ENCODE measurements at regions not wholly inside any gene's neighbourhood (a gene's known extent, or its start where the extent isn't known, plus 50 kb on each side); places are given as distances from the start of the nearest gene placed in this dataset.
"Not testable (repeated sequence)": the region's sequence is repeated elsewhere in the genome, so short reads cannot be mapped to it uniquely, and the experiment has no call there.

- DNase-seq = no peak
These were observed 477.5 kb upstream of the ADARB2 start for GRCh38 chr10:2214805-2215204.

DNA sequence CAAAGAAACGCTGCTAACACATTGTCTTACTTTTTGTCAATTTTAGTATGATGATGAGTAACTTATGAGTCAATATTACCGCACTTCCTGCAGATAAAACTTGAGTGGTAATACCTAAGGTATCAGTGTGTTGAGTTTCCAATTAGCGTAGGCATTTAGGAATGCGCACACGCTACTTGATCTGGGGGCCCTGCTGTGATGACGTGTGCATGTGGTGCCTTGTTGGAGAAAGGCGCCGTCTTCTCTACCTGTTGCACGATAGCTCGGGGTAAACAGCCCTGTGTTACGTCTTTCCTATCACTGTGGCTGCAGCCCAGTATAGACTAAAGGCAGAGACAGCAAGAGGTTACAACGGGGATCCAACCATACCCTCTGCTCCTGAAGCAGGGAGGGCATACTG lies 476.8 kb upstream of the ADARB2 start:
- peak; percentile 26 for DNase-seq

DNA sequence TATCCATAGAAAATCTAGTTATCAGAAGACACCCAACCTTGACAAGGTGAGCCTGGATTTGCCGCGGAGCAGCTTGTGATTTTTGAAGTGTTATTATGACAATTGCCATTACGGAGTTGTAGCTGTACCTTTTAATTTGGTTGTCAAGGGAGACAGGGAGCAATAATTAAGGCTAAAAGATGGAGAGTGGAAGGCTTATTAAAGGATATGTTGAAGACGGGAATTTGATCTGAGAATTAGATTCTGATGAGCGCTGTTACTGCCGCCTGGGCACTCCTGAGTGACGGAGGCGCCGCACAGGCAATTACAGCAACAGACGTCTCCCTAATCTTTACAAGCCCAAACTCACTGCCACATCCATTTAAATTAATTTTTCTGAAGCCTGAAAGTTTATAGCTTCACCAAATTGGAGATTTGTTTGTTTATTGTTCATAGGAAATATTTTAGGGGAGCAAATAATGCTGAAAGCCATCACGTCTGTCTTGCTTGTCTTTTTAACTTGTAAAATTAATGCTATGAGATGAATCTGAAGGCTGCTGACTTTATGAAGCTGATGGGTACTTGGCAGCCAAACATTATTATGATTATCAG lies 475.0 kb upstream of the ADARB2 start:
- DNase-seq = no peak

- no peak for DNase-seq
These were observed 472.8 kb upstream of the ADARB2 start for GRCh38 chr10:2210088-2210487.

DNA sequence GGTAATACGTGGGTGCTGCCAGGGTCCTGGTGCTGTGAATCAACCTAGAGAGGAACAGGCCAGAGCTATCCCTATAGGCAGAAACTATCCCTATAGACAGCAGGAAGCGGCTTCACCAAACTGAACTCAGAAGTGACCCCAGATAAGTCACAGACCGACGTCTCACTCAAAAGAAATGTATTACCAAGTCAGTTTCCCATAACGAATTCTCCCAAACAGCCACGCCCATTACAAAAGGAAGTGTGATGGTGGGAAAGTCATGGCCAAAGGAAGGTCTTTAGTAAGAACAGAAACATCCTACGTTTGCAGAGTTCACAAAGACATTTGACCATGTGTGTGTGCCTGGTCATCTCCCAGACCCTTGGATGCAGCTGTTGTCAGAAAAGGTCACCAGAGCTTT lies 470.8 kb upstream of the ADARB2 start:
- DNase-seq = no peak

DNA sequence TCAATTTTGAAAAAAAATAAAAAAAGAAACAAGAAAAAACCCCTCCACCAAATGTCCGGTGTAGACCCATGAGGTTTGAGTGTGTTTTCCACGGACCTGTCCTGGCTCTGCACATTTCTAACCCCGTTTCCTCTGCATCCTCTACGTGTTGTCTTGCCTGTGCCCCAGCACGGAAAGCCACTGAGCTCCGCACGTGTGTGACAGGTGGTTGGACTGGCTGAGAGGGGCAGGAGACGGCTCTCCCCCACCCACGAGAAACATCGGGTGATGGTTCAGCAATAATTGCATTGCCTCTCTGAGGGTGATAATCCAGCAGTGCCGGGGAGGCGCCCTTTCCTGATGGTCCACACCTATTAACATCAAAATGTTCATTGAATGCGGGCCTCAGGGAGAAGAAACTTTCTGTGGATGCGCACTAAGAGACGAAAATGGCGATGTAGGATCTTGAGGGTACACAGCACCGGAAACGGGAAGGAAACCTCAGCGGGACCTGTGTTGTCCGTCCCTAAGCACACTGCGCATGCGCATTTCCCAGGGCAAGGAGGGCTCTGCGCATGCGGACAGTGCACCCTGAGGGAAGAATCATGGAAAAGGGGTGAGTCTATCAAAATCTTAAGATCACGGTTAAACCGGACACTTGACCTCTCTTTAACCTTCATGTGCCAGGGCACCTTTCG lies 470.1 kb upstream of the ADARB2 start:
- no peak for DNase-seq

- DNase-seq = no peak
These were observed 468.1 kb upstream of the ADARB2 start for GRCh38 chr10:2205406-2205805.

DNA sequence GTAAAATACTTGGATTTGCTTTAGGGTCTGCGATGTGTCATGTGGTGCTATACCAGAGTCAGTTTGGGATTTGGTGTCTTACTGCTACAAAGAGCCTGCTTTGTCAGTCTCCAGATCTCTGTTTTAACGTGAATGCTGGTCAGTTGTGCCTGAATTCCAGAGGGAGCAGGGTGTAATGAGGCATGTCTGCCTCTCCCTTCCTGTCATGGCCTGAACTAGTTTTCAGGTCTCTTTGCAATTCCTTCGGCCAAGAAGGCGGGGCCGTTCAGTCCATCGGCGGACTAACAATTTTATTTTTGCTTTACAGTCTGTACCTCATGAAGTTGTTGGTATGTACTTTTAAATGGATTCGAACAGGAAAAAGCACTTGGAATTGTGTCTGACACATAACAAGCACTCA lies 465.1 kb upstream of the ADARB2 start:
- no peak for DNase-seq

GRCh38 chr10:2201534-2202099 lies 464.3 kb upstream of the ADARB2 start:
- DNase-seq = no peak

- no peak for DNase-seq
These were observed 460.3 kb upstream of the ADARB2 start for GRCh38 chr10:2197663-2198062.

GRCh38 chr10:2196272-2196671 lies 458.9 kb upstream of the ADARB2 start:
- no peak for DNase-seq

GRCh38 chr10:2189356-2189755 lies 452.0 kb upstream of the ADARB2 start:
- DNase-seq = not testable (repeated sequence)

GRCh38 chr10:2188371-2188770 lies 451.0 kb upstream of the ADARB2 start:
- no peak for DNase-seq

- no peak for DNase-seq
These were observed 436.0 kb upstream of the ADARB2 start for GRCh38 chr10:2173327-2173726.

- no peak for DNase-seq
These were observed 428.6 kb upstream of the ADARB2 start for GRCh38 chr10:2165771-2166460.

DNA sequence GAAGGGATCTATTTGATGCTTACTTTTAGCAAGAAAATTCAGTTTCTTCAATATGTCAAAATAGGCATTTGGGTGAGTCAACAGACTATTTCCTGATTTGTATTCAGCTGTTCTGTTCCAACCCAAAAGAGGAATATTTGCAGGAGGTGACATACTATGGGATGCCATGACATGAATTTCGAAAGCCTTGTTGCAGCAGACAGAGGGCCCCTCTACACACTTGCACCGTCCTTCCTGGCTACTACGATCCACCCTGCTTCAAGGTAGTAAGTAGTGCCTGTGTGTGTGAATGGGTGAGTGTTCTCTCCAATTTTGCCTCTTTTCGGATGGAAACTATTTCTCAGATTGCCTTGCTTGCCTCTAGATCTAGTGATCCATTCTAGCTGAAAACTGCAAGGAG lies 413.0 kb upstream of the ADARB2 start:
- DNase-seq = no peak

DNA sequence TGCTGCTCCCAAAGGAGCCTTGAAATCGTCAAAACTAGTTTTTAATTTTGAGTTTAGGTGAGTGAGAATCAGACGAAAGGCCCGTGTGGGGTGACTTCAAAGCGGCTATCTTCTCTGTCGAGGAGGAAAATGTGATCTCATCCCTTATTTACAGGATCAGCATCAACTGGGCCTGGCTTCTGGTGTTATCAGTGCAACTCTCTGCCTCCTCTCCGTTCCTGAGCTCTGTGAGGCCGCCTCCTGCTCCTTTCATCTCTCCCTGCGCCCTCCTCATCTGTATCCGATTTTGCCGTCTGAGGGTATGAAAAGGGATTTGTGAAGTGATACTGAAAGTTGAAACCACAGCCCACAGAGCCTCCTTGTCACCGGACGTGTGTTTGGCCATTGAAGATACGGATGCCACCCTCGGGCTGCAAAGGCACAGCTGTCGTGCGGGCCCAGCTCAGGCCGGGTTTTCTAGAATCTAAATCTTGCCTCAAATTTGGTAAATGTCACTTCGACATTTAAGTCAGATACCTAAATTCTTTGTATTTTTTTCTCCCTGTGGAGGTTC lies 408.7 kb upstream of the ADARB2 start:
- no peak for DNase-seq

GRCh38 chr10:2145491-2145890 lies 408.2 kb upstream of the ADARB2 start:
- no peak for DNase-seq

DNA sequence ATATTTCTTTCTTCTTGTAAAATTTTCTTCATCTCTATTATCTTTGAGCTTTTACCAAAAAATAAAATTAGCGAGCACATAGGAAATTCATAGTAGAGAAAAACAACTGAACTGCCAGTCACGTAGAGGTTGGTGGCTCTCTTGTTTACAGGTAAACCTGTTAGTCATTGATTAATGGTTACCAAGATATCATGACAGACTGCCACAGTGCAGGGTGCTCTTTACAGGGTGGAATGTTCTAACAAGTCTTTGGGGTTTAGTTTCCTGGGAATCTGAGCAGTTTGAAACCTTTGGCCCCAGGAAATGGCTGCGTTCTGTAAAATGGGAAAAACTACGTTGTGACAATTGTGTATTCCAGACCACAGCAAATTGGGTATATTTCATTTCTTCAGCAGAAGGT lies 407.3 kb upstream of the ADARB2 start:
- no peak for DNase-seq

- DNase-seq = no peak
These were observed 406.0 kb upstream of the ADARB2 start for GRCh38 chr10:2143213-2143835.

DNA sequence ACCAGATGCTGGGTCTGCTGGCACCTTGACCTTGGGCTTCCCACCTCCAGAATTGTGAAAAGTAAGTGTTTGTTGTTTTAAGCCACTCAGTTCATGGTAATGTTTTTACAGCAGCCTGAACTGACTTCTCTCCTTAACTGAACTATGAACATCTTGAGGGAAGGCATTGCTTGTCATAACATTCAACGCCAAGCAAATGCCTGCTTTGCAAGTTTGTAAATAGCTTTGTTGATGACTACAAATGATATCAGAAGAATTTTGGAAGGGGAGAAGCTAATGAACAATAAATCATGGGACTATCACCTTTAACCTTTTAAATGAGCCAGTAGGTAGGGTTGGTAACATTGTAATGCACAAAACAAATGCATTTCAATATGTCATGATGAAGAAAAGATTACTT lies 402.4 kb upstream of the ADARB2 start:
- DNase-seq = no peak

DNA sequence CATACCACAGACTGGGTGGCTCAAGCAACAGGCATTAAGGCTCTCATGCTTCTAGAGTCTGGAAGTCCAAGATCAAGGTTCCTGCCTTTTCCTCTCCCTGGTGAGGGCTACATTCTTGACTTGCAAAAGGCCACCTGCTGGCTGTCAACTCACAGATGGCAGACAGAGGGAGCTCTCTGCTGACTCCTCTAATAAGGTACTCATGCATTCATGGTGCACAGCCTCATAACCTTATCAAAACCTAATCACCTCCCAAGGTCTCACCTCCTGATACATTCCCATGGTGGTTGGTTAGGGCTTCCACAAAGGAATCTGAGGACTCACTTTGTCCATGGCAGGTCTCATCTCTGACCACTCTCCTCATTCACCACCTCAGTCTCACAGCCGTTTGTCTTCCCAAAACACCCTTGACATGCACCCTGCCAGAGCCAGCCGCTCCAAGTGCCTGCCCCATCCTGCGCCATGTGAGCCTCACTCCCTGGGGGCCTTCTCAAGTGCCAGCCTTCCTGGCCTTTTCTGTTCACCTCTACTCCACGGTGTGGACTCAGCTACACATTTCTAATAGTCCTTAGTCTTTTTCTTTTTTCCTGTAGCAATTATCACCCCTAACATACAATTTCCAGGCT lies 400.3 kb upstream of the ADARB2 start:
- peak; percentile 11 for DNase-seq
